Colonic mucosa (tissue), 4 donors: ENCODE measurements at regions not wholly inside any gene's neighbourhood (a gene's known extent, or its start where the extent isn't known, plus 50 kb on each side); places are given as distances from the start of the nearest gene placed in this dataset.
A peak's percentile ranks its signal among the peaks of the same experiment; 100 is the strongest.

Source experiments
- DNase-seq: peaks from one replicate; pipeline ENCODE4 v3.0.0-alpha.2; 2020
- H3K27ac ChIP-seq: fragments of 200-600 bp; one replicate; pipeline ENCODE4 v1.8.0; 2021
- H3K27me3 ChIP-seq: fragments of 200-600 bp; one replicate; pipeline ENCODE4 v1.8.0; 2021
- H3K36me3 ChIP-seq: fragments of 200-600 bp; one replicate; pipeline ENCODE4 v1.8.0; 2021
- H3K4me1 ChIP-seq: fragments of 200-600 bp; one replicate; pipeline ENCODE4 v1.8.0; 2021; ENCODE audit warnings: mild to moderate bottlenecking
- H3K4me3 ChIP-seq: fragments of 200-600 bp; one replicate; pipeline ENCODE4 v1.8.0; 2021
- H3K9ac ChIP-seq, 2 donors: one replicate each; pipeline ENCODE4 v1.7.0; 2013; ENCODE audit warnings: control low read depth in 2 of 2, low read depth in 2 of 2, low read length in 2 of 2
- H3K9me3 ChIP-seq: fragments of 200-600 bp; one replicate; pipeline ENCODE4 v1.8.0; 2021
- intact Hi-C: fragments of 100-400 bp; cut with DNase I; formaldehyde crosslinking; loops from one replicate; pipeline ENCODE4 v1.14.1; 2022
- TF ChIP-seq, protein P1 (sequence below): fragments of 200-600 bp; IDR thresholded peaks from one replicate; pipeline ENCODE4 v1.8.0; 2022; ENCODE audit warnings: antibody characterized with exemption, mild to moderate bottlenecking
- donor health status: healthy.
- donor health status: DM: no; HTN: no; CAD: no.
- donor health status: DM: no; HTN: no; CAD: no.

DNA sequence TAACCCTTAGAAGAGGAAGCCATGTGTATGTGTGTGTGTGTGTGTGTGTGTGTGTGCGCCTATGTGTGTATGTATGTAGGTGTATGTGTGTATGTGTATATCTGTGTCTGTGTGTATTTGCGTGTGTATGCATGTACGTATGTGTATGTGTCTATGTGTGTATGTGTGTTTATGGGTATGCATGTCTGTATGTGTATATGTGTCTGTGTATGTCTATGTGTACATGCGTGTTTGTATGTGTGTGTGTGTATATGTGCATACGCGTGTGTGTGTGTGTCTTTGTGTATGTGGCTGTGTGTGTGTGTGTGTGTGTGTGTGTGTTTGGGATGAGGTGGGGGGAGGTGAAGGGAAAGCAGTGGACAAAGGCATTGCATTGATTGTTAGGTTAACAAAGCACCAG lies 380.2 kb downstream of the HRH4 start:
- H3K27me3 ChIP-seq: no peaks in the 10 kb centered on the region
- H3K36me3 ChIP-seq: no peaks in the 10 kb centered on the region
- DNase-seq: no peak
- H3K9ac ChIP-seq: no peak overlapping the region
- intact Hi-C loops: no loop called here
- H3K27ac ChIP-seq: no peak overlapping the region
- TF ChIP-seq, protein P1, sequence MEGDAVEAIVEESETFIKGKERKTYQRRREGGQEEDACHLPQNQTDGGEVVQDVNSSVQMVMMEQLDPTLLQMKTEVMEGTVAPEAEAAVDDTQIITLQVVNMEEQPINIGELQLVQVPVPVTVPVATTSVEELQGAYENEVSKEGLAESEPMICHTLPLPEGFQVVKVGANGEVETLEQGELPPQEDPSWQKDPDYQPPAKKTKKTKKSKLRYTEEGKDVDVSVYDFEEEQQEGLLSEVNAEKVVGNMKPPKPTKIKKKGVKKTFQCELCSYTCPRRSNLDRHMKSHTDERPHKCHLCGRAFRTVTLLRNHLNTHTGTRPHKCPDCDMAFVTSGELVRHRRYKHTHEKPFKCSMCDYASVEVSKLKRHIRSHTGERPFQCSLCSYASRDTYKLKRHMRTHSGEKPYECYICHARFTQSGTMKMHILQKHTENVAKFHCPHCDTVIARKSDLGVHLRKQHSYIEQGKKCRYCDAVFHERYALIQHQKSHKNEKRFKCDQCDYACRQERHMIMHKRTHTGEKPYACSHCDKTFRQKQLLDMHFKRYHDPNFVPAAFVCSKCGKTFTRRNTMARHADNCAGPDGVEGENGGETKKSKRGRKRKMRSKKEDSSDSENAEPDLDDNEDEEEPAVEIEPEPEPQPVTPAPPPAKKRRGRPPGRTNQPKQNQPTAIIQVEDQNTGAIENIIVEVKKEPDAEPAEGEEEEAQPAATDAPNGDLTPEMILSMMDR: no peak
- no peaks in the 10 kb centered on the region for H3K4me1 ChIP-seq
- no peaks in the 10 kb centered on the region for H3K9me3 ChIP-seq
- no peak overlapping the region for H3K4me3 ChIP-seq

DNA sequence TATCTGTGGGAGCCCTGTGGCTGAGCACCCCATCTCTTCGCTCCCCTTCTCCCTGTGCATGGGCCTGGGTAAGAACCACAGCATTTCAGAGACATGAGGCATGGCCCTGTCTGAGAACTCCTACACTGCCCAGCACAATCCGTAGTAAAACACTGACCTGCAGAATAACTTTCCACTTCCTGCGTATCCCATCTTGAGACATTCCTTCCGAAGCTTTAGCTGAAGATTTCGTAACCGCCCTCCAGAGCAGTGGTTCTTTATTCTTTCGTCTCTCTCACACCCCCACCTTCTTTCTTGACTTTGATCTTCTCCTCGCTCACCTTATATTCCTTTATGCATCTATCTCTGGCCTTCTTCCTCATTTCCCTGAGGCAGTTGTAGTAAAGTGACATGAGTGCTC lies 381.1 kb downstream of the HRH4 start:
- no peak overlapping the region for H3K27ac ChIP-seq
- intact Hi-C loops: no loop called here
- H3K9ac ChIP-seq: no peak overlapping the region
- H3K27me3 ChIP-seq: no peaks in the 10 kb centered on the region
- DNase-seq: no peak
- H3K9me3 ChIP-seq: no peaks in the 10 kb centered on the region
- TF ChIP-seq, protein P1: no peak
- H3K36me3 ChIP-seq: no peaks in the 10 kb centered on the region
- H3K4me3 ChIP-seq: no peak overlapping the region
- no peaks in the 10 kb centered on the region for H3K4me1 ChIP-seq

DNA sequence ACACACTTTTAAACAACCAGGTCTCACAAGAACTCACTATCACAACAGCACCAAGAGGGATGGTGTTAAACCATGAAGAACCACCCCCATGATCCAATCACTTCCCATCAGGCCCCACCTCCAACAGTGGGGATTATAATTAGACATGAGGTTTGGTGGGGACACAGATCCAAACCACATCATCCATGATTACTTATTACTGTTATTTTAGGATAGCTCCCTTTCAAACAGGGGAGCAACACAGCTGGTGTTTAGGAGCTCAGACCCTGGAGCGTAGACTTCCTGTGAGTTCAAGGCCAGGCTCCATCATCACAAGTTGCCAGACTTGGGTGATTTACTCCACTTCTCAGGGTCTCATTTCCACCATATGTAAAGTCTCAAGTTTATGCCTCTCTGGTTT lies 382.7 kb downstream of the HRH4 start:
- Histone ChIP-seq H3K36me3 (no peaks in the 10 kb centered on the region), H3K4me3 (no peak overlapping the region), H3K9me3 (no peaks in the 10 kb centered on the region), H3K9ac (no peak overlapping the region), H3K27me3 (no peaks in the 10 kb centered on the region), H3K4me1 (no peaks in the 10 kb centered on the region), H3K27ac (no peak overlapping the region)
- TF ChIP-seq, protein P1: no peak
- DNase-seq: no peak
- intact Hi-C loops: no loop called here

DNA sequence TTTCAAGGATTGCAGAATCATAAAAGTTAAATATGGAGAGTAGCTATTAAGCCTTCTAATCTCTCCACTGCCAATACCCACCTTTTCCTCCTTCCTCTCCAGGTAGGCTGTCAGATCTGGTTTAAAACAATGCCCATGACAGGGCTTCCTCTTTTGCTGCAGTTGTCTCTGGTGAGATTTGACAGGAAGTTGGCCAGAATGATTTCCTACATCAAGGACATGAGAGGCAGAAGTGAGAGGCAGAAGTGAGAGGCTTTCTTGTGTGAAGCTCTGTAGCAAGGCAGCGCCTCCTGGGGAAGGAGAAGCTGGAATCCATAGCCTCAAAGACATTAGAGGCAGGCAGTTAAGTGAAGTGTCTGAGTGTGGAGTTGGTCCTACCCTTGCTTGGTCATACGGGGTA lies 385.7 kb downstream of the HRH4 start:
- H3K36me3 ChIP-seq: no peaks in the 10 kb centered on the region
- no peak overlapping the region for H3K4me3 ChIP-seq
- no peak for DNase-seq
- H3K4me1 ChIP-seq: no peaks in the 10 kb centered on the region
- no peaks in the 10 kb centered on the region for H3K27me3 ChIP-seq
- no peak overlapping the region for H3K27ac ChIP-seq
- no peak overlapping the region for H3K9ac ChIP-seq
- H3K9me3 ChIP-seq: no peaks in the 10 kb centered on the region
- intact Hi-C loops: no loop called here
- TF ChIP-seq, protein P1: no peak

DNA sequence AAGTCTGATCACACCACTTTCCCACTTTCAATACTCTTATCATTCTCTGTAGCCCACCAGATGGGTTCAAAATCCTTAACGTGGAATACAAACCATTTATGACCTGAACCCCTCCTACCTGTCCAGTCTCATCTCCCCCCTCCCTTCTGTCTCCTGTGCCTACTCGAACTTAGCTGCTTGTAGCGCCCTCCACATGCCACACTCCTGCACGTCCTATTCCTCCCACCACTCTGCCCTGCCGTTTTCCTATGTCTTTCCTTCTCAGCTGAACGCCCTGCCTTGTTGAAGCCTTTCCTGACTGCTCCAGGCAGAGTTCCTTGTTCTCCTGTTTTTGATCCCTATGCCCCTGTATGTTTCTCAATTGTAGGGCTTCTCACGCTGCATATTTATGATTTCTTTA lies 390.1 kb downstream of the HRH4 start:
- intact Hi-C loops: no loop called here
- Histone ChIP-seq H3K9ac (no peak overlapping the region), H3K27ac (peak overlapping the region; percentile 48), H3K4me3 (no peak overlapping the region), H3K4me1 (no peaks in the 10 kb centered on the region), H3K9me3 (no peaks in the 10 kb centered on the region), H3K27me3 (no peaks in the 10 kb centered on the region), H3K36me3 (no peaks in the 10 kb centered on the region)
- TF ChIP-seq, protein P1: no peak
- DNase-seq: no peak

DNA sequence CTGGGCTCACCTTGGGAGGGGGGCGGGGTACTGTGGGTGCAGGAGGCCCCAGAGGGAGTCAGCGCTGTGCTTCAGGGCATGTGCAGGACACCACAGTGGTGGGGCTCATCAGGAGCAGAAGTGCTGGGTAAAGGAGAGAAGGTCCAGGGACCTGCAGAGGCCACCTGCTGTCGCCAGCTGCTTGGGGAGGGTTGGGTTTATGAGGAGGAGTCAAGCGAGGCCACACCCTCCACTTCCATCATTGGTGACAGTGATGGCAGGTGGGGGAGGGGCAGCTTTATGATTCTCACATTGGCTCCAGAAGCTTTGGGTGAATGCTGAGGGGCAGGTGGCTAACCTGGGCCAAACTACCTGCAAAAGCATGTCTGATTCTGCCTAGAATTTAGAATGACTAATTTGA lies 392.6 kb downstream of the HRH4 start:
- Histone ChIP-seq H3K9me3 (no peaks in the 10 kb centered on the region), H3K4me1 (no peaks in the 10 kb centered on the region), H3K27ac (peak overlapping the region; percentile 60), H3K27me3 (no peaks in the 10 kb centered on the region), H3K9ac (no peak overlapping the region), H3K4me3 (no peak overlapping the region), H3K36me3 (no peaks in the 10 kb centered on the region)
- TF ChIP-seq, protein P1: no peak
- intact Hi-C loops: no loop called here
- DNase-seq: peak; percentile 45
